Kidney capillary endothelial cell (primary cell): ENCODE measurements at regions not wholly inside any gene's neighbourhood (a gene's known extent, or its start where the extent isn't known, plus 50 kb on each side); places are given as distances from the start of the nearest gene placed in this dataset.

Experiments used
- DNase-seq: peaks from one replicate; pipeline ENCODE4 v3.0.0-alpha.2; 2018; ENCODE audit warnings: low spot score

DNA sequence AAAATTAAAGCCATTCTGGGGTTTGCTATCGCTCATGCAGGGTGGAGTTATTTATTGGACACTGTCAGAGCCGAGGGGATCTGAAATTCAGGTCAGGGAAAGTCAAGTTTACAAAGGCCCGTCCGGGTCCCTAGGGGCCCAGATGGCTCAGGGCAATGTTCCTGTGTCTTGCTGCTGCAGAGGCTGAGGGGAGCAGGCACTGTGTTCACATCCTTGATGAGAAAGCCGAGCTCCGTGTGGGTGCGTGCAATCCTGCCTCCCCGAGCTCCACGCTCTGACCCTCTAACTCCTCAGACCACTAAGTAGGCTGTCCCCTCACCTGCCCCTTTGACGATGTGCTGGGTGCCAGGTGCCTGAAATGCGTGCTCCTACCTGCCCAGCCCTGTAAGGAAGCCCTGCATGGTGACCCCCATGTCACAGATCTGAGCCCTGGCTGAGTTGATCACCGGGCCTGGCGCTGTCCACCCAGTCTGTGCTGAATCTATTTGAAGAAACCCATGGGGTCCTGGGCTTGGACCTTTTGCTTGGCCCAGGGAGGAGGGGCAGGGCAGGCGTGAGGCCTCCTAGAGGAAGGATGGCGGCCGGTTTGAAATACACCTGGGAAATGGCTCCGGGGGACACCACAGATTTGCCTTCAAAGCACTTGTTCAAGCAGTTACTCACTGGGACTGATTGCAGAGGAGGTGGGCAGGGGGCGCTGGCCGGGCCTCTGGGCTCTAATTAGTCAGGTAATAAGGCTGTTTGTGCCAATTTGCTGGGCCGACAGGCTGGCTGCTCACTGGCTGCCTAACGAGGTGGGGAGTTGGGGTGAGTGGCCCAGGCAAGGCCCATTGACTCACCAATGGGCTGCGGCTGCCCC lies 204.3 kb downstream of the KIF26A start:
- no peak for DNase-seq

GRCh38 chr14:104343294-104343625 lies 204.9 kb downstream of the KIF26A start:
- no peak for DNase-seq

DNA sequence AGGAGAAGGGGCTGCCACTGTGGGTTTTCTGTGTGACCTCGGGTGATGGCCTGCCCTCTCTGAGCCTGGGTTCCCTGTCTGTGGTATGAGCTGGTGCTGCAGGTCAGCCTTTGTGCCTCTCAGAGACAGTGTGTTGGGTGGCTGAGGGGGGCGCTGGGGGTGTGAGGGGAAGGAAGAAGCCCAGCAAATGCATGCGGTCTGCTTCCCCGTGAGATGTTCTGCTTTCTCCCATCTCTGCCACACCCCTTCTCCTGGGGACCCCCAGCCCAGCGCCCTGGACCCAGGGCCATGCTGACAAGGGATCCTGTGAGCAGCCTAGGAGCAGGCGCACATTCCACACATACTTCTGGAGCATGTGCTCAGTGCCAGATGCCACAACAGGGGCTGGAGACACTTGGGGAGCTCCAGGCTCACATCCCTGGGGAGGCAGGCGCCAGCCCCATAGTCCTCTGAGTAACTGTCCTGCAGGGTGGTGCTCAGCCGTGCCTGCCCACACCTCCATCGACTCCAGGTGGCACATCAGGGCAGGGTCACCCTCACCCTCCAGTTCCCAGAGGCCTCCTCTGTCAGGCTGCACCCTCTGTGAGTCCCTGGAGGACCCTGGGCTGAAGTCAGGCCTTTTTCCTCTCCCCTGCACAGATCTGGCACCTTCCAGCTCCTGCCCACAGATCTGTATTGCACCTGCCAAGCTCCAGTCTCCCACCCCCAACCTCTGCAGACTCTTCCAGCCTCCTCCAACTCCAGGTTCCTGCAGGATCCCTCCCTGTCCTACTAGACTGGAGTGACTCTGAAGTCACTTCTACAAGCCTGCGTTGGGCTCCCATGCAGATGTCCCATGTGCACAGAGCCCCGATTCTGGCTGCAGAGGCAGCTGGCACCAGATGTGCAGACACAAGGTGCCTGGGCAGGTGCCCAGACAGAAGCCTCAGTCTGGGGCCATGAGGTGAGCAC lies 205.6 kb downstream of the KIF26A start:
- no peak for DNase-seq

GRCh38 chr14:104344818-104345620 lies 206.6 kb downstream of the KIF26A start:
- no peak for DNase-seq

GRCh38 chr14:104345621-104346462 lies 207.5 kb downstream of the KIF26A start:
- no peak for DNase-seq

DNA sequence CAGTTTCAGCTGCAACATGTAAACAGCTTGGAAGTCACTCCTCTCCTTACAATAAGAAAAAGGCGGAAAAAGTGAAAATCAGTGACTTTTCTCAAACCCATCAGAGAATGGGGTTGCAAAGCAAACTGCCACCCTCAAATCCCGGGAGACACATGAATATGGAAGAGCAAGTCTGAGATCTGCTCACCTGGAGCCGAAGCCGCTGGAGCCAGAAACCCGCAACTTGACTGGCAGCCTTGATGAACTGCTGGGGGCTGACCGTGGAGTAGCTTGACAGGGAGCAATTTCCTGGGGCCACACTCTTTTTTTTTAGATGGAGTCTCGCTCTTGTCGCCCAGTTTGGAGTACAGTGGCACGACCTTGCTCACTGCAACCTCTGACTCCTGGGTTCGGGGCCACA lies 208.2 kb downstream of the KIF26A start:
- DNase-seq: no peak

- DNase-seq: no peak
These were observed 210.4 kb downstream of the KIF26A start for GRCh38 chr14:104348741-104349140.

DNA sequence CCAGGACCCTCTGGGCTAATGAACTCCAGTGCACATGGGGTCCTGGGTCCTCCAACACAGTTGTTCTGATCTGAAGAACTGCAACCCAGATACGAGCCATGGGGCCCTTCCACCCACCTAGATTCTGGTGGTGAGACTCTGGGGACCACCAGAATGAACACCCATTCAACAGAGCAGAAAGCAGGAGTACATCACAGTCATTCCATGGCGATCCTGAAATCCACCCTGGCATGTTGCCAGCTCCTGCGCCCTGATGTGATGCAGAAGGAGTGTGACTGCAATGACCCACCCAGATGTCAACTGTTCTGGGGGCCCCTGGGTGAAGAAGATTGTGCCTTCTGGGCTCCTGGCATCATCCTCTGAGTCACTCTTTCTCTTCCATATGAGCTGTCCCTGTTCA lies 211.6 kb downstream of the KIF26A start:
- DNase-seq: no peak

DNA sequence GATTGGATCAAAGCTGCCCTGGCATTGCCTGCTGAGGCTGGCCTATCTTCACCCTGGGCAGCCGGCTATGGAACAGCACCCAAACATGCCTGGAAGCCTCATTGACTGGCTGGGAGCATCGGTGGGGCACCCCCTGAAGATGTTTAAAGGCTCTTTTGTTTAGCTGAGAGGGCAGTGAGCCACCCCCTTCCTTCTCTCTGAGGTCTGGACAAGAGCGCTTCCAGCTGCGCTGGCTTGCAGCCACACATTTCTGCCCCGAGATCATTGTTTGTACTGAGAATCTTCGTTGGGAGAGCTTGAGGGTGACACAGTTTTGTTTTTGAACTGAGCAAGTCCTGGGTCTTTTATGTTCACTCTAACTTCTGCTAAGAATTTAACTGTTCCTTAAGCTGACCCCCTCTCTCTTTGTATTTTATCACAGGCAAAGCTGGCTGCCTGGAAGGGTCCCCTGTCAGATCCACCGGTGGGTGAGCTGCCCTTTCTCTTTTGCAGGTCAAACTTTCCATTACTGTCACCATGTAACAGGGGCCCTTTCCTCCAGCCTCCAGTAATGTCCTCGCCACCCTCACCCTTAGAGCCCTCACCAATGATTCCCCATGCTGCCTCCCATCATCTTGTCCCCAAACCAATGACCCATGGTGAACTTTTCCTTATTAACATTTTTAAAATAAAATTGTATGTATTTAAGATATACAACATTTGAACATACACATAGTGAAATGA lies 212.2 kb downstream of the KIF26A start:
- DNase-seq: no peak

DNA sequence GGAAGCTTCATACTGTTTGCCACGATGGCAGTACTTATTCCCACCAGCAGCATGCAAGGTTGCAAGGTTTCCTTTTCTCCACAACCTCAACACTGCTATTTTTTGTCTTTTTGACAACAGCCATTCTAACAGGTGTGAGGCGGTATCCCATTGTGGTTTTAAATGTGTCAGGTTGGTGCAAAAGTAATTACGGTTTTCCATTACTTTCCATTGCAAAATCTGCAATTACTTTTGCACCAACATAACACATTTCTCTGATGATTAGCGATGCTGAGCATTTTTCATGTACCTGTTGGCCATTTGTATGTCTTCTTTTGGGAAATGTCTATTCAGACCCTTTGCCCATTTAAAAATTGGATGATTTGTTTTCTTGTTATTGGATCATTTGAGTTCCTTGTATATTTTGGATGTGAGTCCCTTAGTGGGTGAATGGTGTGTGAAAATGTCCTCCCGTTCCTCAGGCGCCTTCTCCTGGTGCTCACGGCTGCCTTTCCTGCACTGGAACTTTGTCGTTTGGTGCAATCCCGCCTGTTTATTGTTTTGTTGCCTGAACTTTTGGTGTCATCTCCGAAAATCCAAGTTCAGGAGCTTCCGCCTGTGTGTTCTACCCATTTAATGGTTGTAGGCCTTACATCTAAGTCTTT lies 213.6 kb downstream of the KIF26A start:
- DNase-seq: no peak

- DNase-seq: no peak
These were observed 214.3 kb downstream of the KIF26A start for GRCh38 chr14:104352493-104353220.

DNA sequence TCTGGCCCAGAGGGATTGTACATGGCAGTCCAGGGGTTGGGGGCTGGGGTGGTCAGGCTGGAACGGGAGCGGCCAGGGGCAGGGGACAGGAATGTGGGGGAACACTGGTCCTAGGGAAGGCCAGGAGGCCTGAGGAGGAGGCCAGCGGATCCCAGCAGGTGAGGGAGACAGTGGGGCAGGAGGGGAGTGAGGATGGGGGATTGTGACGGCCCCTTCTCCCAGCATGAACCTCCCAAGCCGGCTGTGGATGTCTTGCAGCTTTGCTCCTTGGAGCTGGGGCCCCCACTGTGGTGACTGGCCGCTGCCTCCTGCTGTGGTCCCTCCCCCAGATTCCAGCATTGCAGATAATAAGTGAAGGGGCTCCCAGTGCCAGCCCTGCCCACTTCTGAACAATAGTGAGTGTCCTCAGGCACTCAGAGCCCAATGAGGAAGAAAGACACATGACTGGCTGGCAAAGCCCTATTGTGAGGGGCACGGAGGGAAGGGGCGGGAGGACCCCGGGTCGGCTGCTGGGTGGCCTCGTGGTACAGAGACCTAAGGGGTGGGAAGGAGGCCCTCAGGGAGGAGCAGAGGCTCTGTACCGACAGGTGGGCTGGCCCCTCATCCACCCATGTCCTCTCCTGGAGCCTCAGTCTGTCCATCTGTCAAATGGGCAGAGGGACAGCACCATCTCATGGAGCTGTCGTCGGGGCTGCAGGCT lies 215.0 kb downstream of the KIF26A start:
- no peak for DNase-seq

DNA sequence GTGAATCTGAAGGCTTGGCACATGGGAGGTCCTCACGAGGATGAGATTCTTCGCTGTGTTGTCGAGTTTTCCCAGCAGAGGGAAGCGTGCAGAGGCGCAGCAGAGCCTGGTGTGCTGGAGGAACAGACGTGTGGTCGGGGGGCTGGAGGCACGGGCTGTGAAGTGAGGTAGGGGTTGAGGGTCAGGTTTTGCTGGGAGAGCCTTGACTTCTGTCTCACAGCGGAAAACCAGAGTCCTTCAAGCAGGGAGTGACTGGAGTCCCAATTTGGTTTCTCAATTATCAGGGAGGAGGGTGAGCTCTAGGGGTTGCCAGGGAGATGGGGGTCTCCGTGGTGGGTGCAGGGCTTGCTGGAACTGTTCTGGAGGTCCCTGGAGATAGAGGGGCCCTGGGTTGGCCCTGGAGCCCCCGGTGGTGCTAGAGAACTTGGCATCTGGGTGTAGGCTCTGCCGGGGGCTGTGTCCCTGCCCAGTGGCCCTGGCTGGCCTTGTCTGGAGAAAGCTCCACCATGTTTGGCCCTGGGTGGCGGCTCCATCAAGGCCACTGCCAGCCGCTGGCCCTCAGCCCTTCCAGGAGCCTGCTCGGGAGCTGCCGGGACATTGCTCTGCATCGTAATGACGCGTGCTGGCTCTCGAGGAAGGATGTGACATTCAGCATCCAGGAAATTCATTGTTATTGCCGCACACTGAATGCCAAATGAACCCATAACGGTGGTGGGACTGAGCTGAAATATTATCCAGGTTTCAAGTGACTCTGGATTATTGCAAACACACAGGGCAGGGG lies 215.7 kb downstream of the KIF26A start:
- peak; percentile 81 for DNase-seq

DNA sequence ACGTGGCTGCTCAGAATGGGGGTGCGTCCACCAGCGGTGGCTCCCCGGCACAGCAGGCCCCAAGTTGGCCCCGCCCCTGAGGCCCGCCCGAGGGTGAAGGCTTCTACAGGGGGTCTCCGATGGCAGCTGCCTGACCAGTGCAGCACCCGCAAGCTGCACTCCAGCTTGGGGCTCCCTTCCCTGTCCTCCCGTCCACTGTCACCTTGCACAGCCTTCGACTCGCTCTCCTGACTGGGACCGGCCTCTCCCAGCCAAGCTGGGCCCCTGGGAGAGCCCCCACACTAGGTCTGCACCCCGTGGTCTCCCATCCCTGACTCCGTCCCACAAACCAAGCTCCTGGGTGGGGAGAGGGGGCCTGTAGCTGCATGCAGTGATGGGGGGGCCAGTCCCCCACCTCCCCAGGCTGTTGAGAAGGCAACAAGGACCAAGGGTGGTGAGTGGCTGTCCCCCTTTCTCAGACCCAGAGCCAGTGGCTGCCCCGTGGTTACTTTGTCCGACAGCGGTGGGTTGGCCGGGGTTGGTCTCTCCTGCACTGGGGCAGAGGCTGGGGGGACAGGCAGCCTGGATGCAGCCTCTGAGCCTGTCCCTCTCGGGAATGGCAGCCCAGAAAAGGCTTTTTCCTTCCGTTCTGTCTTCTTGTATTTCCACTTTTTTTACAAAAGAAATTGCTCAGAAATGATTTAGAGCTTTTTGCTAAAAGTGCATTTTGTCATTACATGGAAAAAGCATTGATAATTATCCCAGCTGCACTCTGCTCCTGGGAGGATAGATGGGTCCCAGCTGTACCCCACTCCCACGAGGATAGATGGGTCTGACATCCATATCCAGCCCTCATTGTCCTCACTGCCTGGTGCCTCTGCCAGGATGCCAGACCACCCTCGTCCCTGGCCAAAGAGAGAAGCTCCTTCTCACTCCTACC lies 217.0 kb downstream of the KIF26A start:
- no peak for DNase-seq

DNA sequence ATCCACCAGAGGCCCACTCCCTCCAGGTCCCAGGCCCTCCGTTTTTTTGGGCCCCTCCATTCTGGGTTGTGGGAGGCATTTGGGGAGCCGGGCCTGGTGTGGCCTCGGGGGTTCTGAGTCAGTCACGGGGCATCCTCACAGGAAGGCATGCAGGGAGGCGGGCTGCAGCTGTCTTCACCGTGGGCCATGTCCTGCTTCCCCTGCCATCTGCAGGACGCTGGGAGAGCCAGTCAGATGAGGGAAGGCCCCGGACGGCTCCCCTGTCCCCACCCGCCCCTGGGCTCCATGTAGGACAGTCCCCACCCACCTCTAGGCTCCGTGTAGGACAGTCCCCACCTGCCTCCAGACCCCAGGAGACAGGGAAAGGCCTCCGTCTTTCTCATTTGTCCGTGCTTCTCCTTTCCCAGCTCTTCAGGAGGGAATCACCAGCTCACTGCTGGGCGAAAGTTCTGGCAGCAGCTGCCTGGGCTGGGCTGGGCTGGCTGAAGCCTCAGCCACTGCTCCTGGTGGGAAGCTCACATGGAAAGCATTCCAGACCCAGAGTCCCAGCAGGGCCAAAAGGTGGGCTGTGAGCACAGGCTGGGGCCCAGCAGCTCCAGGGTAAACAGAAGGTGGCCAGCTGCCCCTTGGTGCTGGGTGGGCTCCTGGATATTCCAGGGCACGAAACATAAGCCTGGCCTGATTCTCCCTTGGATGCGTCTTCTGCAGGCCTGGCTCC lies 217.8 kb downstream of the KIF26A start:
- no peak for DNase-seq
